Astrocyte (in vitro differentiated cells and primary cell): ENCODE measurements at regions not wholly inside any gene's neighbourhood (a gene's known extent, or its start where the extent isn't known, plus 50 kb on each side); places are given as distances from the start of the nearest gene placed in this dataset.

ENCODE experiments used
- CTCF ChIP-seq: IDR thresholded peaks from 2 replicates; pipeline ENCODE4 v1.5.1; 2011; ENCODE audit warnings: low read depth, mild to moderate bottlenecking, inconsistent platforms, low read length, moderate library complexity; ENCODE audit not compliant: insufficient read depth
- EZH2 ChIP-seq: IDR thresholded peaks from 2 replicates; pipeline ENCODE4 v1.6.1; 2012; ENCODE audit warnings: mild to moderate bottlenecking, low read length, inconsistent platforms; ENCODE audit not compliant: insufficient read depth

GRCh38 chr4:138028923-138029322, 213.2 kb downstream of the SLC7A11 start:
- no peak for TF ChIP-seq CTCF
- TF ChIP-seq EZH2: no peak
